GM12878 (cell line): ENCODE measurements at regions not wholly inside any gene's neighbourhood (a gene's known extent, or its start where the extent isn't known, plus 50 kb on each side); places are given as distances from the start of the nearest gene placed in this dataset.

ENCODE experiments used
- BHLHE40 ChIP-seq, 2 experiments: fragments of 450-650 bp in 1 of 2; IDR thresholded peaks; 2 replicates each; pipeline ENCODE4 v1.6.1; 2011 to 2017; ENCODE audit warnings: low read depth in 2 of 2, borderline replicate concordance in 1 of 2, improper control_type of control experiment in 1 of 2, low read length in 1 of 2, mild to moderate bottlenecking in 1 of 2
- CBX3 ChIP-seq: fragments of 200-600 bp; sonication (generic); IDR thresholded peaks from 2 replicates; pipeline ENCODE4 v1.6.1; 2016; ENCODE audit warnings: low read depth, borderline replicate concordance
- CBX5 ChIP-seq: sonication (generic); IDR thresholded peaks from 2 replicates; pipeline ENCODE4 v1.6.1; 2016; ENCODE audit warnings: low read depth, moderate library complexity, mild to moderate bottlenecking, inconsistent platforms
- CHD4 ChIP-seq: fragments of 200-600 bp; sonication (generic); IDR thresholded peaks from 2 replicates; pipeline ENCODE4 v1.6.1; 2016; ENCODE audit warnings: mild to moderate bottlenecking
- PAX5 ChIP-seq: IDR thresholded peaks from 2 replicates; pipeline ENCODE4 v1.6.1; 2011; ENCODE audit warnings: low read depth, low read length, borderline replicate concordance
- TBL1XR1 ChIP-seq: IDR thresholded peaks from 2 replicates; pipeline ENCODE4 v1.6.1; 2012; ENCODE audit warnings: low read depth, low read length, improper control_type of control experiment
- TCF3 ChIP-seq: IDR thresholded peaks from 2 replicates; pipeline ENCODE4 v1.6.1; 2012; ENCODE audit warnings: low read depth, mild to moderate bottlenecking, low read length, borderline replicate concordance; ENCODE audit not compliant: insufficient read depth
- TF ChIP-seq, protein P1 (sequence below): IDR thresholded peaks from 2 replicates; pipeline ENCODE4 v1.6.1; 2011; ENCODE audit warnings: borderline replicate concordance, low read depth, mild to moderate bottlenecking, moderate library complexity, mixed read lengths, low read length; ENCODE audit not compliant: insufficient read depth; ENCODE audit errors: extremely low read length
- TF ChIP-seq, protein P2 (sequence below): fragments of 150-350 bp; IDR thresholded peaks from 2 replicates; pipeline ENCODE4 v1.6.1; 2016; ENCODE audit warnings: low read depth, low read length
- TF ChIP-seq, protein P3 (sequence below): IDR thresholded peaks from 2 replicates; pipeline ENCODE4 v1.6.1; 2012; ENCODE audit warnings: low read depth, low read length, improper control_type of control experiment
- TF ChIP-seq, protein P4 (sequence below): fragments of 450-650 bp; IDR thresholded peaks from 2 replicates; pipeline ENCODE4 v1.6.1; 2018; ENCODE audit warnings: borderline replicate concordance, mild to moderate bottlenecking; ENCODE audit not compliant: partially characterized antibody

DNA sequence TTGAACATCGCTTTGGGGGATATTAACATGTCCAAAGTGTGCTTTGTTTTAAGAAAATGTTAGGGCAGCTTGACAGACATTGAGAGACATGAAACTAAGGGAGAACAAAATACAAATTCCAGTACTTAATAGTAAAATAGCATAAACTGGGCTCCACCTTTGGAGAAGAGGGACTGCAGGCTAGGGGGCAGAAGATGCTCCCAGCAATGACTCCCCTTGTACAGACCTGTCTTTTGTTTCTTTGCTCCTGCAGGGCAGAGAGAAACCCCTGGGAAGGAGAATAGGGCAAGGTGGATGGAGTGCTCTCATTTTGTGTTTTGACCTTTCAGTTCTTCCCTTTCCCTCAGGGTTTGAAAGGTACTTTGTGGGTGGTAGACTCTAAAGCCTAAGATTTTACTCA is 115.6 kb upstream of the PLCB4 start (continued):
- TF ChIP-seq, protein P1, sequence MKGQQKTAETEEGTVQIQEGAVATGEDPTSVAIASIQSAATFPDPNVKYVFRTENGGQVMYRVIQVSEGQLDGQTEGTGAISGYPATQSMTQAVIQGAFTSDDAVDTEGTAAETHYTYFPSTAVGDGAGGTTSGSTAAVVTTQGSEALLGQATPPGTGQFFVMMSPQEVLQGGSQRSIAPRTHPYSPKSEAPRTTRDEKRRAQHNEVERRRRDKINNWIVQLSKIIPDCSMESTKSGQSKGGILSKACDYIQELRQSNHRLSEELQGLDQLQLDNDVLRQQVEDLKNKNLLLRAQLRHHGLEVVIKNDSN = no peak
- TF ChIP-seq, protein P2, sequence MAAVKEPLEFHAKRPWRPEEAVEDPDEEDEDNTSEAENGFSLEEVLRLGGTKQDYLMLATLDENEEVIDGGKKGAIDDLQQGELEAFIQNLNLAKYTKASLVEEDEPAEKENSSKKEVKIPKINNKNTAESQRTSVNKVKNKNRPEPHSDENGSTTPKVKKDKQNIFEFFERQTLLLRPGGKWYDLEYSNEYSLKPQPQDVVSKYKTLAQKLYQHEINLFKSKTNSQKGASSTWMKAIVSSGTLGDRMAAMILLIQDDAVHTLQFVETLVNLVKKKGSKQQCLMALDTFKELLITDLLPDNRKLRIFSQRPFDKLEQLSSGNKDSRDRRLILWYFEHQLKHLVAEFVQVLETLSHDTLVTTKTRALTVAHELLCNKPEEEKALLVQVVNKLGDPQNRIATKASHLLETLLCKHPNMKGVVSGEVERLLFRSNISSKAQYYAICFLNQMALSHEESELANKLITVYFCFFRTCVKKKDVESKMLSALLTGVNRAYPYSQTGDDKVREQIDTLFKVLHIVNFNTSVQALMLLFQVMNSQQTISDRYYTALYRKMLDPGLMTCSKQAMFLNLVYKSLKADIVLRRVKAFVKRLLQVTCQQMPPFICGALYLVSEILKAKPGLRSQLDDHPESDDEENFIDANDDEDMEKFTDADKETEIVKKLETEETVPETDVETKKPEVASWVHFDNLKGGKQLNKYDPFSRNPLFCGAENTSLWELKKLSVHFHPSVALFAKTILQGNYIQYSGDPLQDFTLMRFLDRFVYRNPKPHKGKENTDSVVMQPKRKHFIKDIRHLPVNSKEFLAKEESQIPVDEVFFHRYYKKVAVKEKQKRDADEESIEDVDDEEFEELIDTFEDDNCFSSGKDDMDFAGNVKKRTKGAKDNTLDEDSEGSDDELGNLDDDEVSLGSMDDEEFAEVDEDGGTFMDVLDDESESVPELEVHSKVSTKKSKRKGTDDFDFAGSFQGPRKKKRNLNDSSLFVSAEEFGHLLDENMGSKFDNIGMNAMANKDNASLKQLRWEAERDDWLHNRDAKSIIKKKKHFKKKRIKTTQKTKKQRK = no peak
- no peak for TF ChIP-seq BHLHE40 (IDR thresholded peaks at IDR 0.05; ENCODE audit: borderline replicate concordance in 1 of 2, low read depth in 2 of 2, low read length in 1 of 2)
- TF ChIP-seq, protein P3, sequence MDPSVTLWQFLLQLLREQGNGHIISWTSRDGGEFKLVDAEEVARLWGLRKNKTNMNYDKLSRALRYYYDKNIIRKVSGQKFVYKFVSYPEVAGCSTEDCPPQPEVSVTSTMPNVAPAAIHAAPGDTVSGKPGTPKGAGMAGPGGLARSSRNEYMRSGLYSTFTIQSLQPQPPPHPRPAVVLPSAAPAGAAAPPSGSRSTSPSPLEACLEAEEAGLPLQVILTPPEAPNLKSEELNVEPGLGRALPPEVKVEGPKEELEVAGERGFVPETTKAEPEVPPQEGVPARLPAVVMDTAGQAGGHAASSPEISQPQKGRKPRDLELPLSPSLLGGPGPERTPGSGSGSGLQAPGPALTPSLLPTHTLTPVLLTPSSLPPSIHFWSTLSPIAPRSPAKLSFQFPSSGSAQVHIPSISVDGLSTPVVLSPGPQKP = no peak
- TF ChIP-seq TBL1XR1 = no peak
- TF ChIP-seq CHD4 = no peak
- no peak for TF ChIP-seq TCF3
- no peak for TF ChIP-seq CBX3
- TF ChIP-seq, protein P4, sequence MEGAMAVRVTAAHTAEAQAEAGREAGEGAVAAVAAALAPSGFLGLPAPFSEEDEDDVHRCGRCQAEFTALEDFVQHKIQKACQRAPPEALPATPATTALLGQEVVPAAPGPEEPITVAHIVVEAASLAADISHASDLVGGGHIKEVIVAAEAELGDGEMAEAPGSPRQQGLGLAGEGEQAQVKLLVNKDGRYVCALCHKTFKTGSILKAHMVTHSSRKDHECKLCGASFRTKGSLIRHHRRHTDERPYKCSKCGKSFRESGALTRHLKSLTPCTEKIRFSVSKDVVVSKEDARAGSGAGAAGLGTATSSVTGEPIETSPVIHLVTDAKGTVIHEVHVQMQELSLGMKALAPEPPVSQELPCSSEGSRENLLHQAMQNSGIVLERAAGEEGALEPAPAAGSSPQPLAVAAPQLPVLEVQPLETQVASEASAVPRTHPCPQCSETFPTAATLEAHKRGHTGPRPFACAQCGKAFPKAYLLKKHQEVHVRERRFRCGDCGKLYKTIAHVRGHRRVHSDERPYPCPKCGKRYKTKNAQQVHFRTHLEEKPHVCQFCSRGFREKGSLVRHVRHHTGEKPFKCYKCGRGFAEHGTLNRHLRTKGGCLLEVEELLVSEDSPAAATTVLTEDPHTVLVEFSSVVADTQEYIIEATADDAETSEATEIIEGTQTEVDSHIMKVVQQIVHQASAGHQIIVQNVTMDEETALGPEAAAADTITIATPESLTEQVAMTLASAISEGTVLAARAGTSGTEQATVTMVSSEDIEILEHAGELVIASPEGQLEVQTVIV = no peak
- TF ChIP-seq PAX5 = no peak
- no peak for TF ChIP-seq CBX5
